Gastrocnemius medialis (tissue), 4 donors: ENCODE measurements at regions not wholly inside any gene's neighbourhood (a gene's known extent, or its start where the extent isn't known, plus 50 kb on each side); places are given as distances from the start of the nearest gene placed in this dataset.

ENCODE experiments used
- POLR2A ChIP-seq, 2 donors: fragments of 450-650 bp; IDR thresholded peaks; one replicate each; pipeline ENCODE4 v1.6.1; 2017; ENCODE audit warnings: antibody characterized with exemption in 2 of 2, mild to moderate bottlenecking in 2 of 2, moderate library complexity in 2 of 2
- TF ChIP-seq, protein P1 (sequence below), 5 experiments: fragments of 450-650 bp in 3 of 5; fragments of 200-600 bp in 2 of 5; sonication (generic) in 2 of 5; IDR thresholded peaks in 4 of 5; conservative IDR thresholded peaks in 1 of 5; 1 replicate in 4 of 5; 2 replicates in 1 of 5; pipeline ENCODE4 v1.5.1; 2016 to 2019; ENCODE audit warnings: antibody characterized with exemption in 5 of 5, mild to moderate bottlenecking in 3 of 5, moderate library complexity in 3 of 5

DNA sequence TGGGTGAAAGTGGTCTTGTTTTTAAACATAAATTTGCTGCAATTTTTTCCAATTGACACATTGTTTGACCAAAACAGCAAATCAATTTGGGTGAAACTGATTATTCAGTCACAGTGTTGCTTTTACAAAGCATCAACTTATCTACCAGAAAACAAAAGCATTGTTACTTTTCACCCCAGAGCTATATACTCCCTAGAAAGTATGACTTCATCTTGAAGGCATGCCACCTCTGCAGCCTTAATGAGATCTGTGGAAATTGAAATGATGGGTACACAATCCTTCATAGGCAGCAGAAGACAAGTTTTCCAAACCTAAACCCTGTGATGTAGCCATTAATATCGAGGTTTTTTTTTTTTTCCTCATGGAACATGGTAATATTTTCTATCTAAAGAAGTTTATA is 615.9 kb downstream of the CHSY3 start:
- TF ChIP-seq, protein P1, sequence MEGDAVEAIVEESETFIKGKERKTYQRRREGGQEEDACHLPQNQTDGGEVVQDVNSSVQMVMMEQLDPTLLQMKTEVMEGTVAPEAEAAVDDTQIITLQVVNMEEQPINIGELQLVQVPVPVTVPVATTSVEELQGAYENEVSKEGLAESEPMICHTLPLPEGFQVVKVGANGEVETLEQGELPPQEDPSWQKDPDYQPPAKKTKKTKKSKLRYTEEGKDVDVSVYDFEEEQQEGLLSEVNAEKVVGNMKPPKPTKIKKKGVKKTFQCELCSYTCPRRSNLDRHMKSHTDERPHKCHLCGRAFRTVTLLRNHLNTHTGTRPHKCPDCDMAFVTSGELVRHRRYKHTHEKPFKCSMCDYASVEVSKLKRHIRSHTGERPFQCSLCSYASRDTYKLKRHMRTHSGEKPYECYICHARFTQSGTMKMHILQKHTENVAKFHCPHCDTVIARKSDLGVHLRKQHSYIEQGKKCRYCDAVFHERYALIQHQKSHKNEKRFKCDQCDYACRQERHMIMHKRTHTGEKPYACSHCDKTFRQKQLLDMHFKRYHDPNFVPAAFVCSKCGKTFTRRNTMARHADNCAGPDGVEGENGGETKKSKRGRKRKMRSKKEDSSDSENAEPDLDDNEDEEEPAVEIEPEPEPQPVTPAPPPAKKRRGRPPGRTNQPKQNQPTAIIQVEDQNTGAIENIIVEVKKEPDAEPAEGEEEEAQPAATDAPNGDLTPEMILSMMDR (IDR thresholded peaks at IDR 0.05 in 4 of 5, conservative IDR thresholded peaks at IDR 0.05 in 1 of 5), result no peak
- no peak for TF ChIP-seq POLR2A (IDR thresholded peaks at IDR 0.05)
